ENCODE measurements at regions not wholly inside any gene's neighbourhood (a gene's known extent, or its start where the extent isn't known, plus 50 kb on each side); places are given as distances from the start of the nearest gene placed in this dataset.
"Not testable (repeated sequence)": the region's sequence is repeated elsewhere in the genome, so short reads cannot be mapped to it uniquely, and the experiment has no call there.

GRCh38 chr15:30500511-30500910, 51.3 kb upstream of the GOLGA8Q start:
- not testable (repeated sequence) for TF ChIP-seq CTCF (conservative IDR thresholded peaks at IDR 0.05 in 1 of 2, IDR thresholded peaks at IDR 0.05 in 1 of 2; ENCODE audit: low read depth in 1 of 2, low read length in 2 of 2); EZH2 (IDR thresholded peaks at IDR 0.05; ENCODE audit: low read length, missing control alignments)
